G401 (cell line): ENCODE measurements at regions not wholly inside any gene's neighbourhood (a gene's known extent, or its start where the extent isn't known, plus 50 kb on each side); places are given as distances from the start of the nearest gene placed in this dataset.

ENCODE experiments used
- DNase-seq: peaks from one replicate; pipeline ENCODE4 v3.0.0-alpha.2; 2015; ENCODE audit warnings: low spot score
- in situ Hi-C: cut with HindIII; loops from 2 replicates; pipeline ENCODE4 v1.10.0; 2016; ENCODE audit warnings: low sequenced_read_pairs, mixed read lengths

- no peak for DNase-seq
- in situ Hi-C loops, result no loop called here
These were observed 1047.4 kb upstream of the PABPC4L start for GRCh38 chr4:135249024-135249423.

- in situ Hi-C loops, result no loop called here
- DNase-seq, result no peak
These were observed 1043.1 kb upstream of the PABPC4L start for GRCh38 chr4:135244696-135245095.

- peak; percentile 8 for DNase-seq
- in situ Hi-C loops, result no loop called here
These were observed 1042.5 kb upstream of the PABPC4L start for GRCh38 chr4:135244056-135244455.

- in situ Hi-C loops, result no loop called here
- DNase-seq, result no peak
These were observed 1039.2 kb upstream of the PABPC4L start for GRCh38 chr4:135240796-135241195.

GRCh38 chr4:135239964-135240363, 1038.4 kb upstream of the PABPC4L start:
- DNase-seq, result no peak
- in situ Hi-C loops, result no loop called here

- in situ Hi-C loops, result no loop called here
- no peak for DNase-seq
These were observed 1037.4 kb upstream of the PABPC4L start for GRCh38 chr4:135238940-135239339.

GRCh38 chr4:135236048-135236447, 1034.5 kb upstream of the PABPC4L start:
- no peak for DNase-seq
- in situ Hi-C loops, result no loop called here

GRCh38 chr4:135227842-135228241, 1026.3 kb upstream of the PABPC4L start:
- DNase-seq, result no peak

GRCh38 chr4:135225551-135225950, 1024.0 kb upstream of the PABPC4L start:
- in situ Hi-C loops, result no loop called here
- no peak for DNase-seq

More at GRCh38 chr4:135227842-135228241, 1026.3 kb upstream of the PABPC4L start:
- in situ Hi-C loops, result no loop called here

- in situ Hi-C loops, result no loop called here
- DNase-seq, result no peak
These were observed 1008.8 kb upstream of the PABPC4L start for GRCh38 chr4:135210341-135210740.

- DNase-seq, result no peak
- in situ Hi-C loops, result no loop called here
These were observed 1005.9 kb upstream of the PABPC4L start for GRCh38 chr4:135207531-135207930.

- DNase-seq, result no peak
- in situ Hi-C loops, result no loop called here
These were observed 1002.7 kb upstream of the PABPC4L start for GRCh38 chr4:135204311-135204710.

GRCh38 chr4:135201081-135201480, 999.5 kb upstream of the PABPC4L start:
- in situ Hi-C loops, result no loop called here
- DNase-seq, result no peak

GRCh38 chr4:135197641-135198040, 996.1 kb upstream of the PABPC4L start:
- in situ Hi-C loops, result no loop called here
- no peak for DNase-seq

GRCh38 chr4:135194477-135194876, 992.9 kb upstream of the PABPC4L start:
- no peak for DNase-seq
- in situ Hi-C loops, result no loop called here

GRCh38 chr4:135192751-135193535, 991.4 kb upstream of the PABPC4L start:
- no peak for DNase-seq
- in situ Hi-C loops, result no loop called here

GRCh38 chr4:135191596-135191995, 990.0 kb upstream of the PABPC4L start:
- in situ Hi-C loops, result no loop called here
- DNase-seq, result no peak

GRCh38 chr4:135186002-135186401, 984.4 kb upstream of the PABPC4L start:
- in situ Hi-C loops, result no loop called here
- no peak for DNase-seq

GRCh38 chr4:135185256-135185655, 983.7 kb upstream of the PABPC4L start:
- no peak for DNase-seq
- in situ Hi-C loops, result no loop called here

GRCh38 chr4:135184715-135185114, 983.1 kb upstream of the PABPC4L start:
- DNase-seq, result no peak
- in situ Hi-C loops, result no loop called here

- DNase-seq, result no peak
- in situ Hi-C loops, result no loop called here
These were observed 975.7 kb upstream of the PABPC4L start for GRCh38 chr4:135177321-135177720.
